Retina (tissue), 1 donor: ENCODE measurements at regions not wholly inside any gene's neighbourhood (a gene's known extent, or its start where the extent isn't known, plus 50 kb on each side); places are given as distances from the start of the nearest gene placed in this dataset.

Source experiments
- DNase-seq: peaks from one replicate; pipeline ENCODE4 v3.0.0-alpha.2; 2016

DNA sequence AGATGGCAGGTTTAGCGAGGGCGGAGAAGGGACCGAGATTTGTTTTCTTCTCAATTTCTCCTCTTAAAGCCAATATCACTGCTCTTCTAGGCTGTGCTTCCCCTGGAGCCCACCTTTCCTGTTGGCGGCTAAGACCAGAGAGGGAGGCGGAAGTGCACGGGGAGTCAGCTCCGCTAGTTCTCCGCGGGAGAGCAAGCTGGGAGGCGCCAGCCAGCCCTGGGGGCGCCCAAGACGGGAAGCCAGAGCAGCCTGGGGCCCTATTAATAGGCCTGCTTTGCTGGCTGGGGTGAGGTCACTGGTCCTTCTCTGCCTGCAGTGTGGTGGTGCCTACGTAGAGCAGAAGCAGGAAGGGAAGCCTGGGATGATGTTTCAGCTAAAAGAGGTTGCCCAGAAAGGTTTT lies 61.6 kb downstream of the LSM5 start:
- peak; percentile 13 for DNase-seq

- DNase-seq = peak; percentile 82
Observed at GRCh38 chr7:32427769-32428291, 62.4 kb downstream of the LSM5 start.

DNA sequence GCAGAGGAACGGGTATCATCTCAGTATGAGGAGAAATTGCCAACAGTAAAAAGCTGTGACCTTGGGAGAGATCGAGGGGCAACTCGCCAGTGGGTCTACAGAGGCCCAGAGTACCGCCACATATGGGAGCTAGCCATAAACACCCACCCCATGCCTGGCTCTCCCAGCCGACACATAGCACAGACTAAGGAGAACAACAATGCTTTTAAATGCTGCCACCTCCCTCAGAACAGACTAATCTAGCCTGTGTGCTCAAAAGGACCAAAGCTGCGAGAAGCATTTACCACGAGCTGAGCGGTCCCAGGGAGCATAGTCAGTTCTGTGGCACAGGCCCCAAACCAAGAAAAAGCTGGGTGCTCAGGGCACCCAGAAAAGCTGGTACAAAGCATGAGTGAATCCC lies 73.3 kb downstream of the LSM5 start:
- DNase-seq = no peak

DNA sequence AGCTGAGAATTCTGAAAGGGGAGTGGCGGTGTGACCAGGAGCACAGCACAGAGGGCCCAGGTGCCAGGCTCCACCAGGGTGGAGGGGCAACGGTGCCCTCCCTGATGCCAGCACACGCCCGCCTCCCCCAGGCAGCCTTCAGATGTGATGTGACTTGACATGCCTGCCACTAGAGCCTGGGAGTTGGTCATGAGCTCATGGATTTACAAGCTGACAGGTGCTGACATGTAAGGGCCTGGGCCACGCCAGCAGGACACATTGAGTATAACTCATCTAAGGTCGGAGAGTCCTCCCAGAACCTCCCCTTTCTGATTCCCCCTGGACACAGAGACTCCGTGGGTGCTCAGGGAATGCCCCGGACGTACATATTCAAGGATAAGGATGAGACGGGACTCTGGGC lies 74.2 kb downstream of the LSM5 start:
- DNase-seq = no peak

- DNase-seq = no peak
Observed at GRCh38 chr7:32415519-32415918, 74.7 kb downstream of the LSM5 start.

DNA sequence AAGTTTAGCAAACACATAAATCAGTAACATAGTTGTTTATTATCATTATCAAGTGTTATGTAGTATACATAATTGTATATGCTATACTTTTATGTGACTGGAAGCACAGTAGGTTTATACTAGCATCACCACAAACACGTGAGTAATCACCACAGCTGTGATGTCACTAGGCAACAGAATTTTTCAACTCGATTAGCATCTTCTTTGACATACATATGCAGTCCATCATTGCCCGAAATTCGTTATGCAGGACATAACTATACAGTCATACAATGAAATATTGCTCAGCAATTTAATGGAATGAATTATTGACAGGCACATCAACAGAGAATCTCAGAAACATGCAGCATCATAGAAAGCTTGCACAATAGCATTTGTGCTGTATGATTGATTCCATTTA lies 77.7 kb downstream of the LSM5 start:
- no peak for DNase-seq

DNA sequence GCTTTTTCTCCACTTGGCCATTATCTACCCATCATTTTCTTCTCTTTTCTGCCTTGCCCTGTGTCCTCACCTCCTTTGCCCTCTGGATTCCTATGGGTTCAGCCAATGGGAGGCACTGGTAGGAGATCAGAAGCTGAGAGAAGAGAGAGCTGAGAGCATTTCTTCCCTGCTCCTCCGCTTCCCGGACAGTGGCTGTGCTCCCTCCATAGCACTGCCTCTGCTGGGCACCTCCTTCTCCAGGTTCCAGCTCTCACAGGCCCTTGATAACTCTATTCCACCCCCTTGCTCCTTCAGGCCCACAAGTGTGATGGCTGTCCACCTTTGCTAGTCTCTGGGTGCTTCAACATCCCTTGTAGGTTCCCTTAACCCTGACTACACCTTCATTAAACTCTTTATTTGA lies 79.6 kb downstream of the LSM5 start:
- DNase-seq = no peak

- DNase-seq = no peak
Observed at GRCh38 chr7:32406386-32406785, 83.8 kb downstream of the LSM5 start.

DNA sequence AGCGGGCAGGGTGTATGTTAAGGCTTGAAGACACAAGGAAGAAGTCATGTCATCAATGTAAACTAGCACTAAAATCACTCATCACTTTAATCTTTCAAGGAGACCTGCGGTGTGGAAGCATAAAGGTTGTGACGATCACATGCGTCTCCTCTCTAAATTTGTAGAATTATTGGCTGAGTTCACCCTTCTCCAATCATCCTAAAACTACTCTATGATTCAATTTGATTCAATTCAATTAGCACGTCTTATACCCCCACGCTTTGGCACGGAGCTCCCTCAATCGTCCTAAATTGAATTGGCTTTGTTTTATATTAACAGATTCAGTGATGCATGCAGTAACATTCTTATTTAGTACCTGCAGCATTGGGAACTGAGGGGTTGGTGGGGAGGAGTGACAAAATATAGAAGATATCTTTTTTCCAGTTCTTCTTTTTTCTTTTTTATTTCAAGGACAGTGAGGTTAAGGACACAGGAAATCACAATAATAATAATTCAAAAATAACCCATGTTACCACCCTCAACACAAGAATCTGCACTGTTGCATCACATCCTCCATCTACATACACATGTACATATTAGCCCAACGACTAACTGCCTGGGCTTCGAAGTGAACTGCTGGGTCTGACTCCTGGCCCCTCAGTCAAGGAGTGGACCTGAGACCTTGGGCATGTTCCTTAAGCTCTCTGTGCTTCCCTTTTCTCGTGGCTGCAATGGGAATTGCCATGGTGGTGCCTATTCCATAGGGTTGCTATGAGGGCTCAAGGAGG lies 86.5 kb downstream of the LSM5 start:
- no peak for DNase-seq

GRCh38 chr7:32400676-32401075 lies 89.5 kb downstream of the LSM5 start:
- DNase-seq = no peak

GRCh38 chr7:32399311-32399710 lies 90.9 kb downstream of the LSM5 start:
- DNase-seq = no peak

DNA sequence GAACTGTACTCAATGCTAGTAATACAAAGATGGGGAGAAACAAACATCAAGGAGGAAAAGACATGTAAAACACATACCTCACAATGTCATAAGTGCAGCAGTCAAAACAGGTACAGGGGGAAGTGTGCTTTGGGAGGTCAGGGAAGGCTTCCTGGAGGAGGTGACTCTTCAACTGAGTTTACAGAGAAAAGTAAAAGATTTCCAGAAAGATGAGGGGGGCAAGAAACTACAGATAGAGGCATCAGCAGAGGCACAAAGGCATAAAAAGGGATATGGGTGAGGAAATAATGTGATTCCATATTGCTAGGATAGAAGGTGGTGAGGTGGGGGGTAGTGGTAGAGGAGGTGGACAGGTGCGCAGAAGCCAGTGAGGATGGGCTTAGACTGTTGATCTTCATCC lies 95.0 kb downstream of the LSM5 start:
- DNase-seq = no peak

- no peak for DNase-seq
Observed at GRCh38 chr7:32393861-32394260, 96.3 kb downstream of the LSM5 start.

GRCh38 chr7:32390210-32390609 lies 100.0 kb downstream of the LSM5 start:
- DNase-seq = no peak

DNA sequence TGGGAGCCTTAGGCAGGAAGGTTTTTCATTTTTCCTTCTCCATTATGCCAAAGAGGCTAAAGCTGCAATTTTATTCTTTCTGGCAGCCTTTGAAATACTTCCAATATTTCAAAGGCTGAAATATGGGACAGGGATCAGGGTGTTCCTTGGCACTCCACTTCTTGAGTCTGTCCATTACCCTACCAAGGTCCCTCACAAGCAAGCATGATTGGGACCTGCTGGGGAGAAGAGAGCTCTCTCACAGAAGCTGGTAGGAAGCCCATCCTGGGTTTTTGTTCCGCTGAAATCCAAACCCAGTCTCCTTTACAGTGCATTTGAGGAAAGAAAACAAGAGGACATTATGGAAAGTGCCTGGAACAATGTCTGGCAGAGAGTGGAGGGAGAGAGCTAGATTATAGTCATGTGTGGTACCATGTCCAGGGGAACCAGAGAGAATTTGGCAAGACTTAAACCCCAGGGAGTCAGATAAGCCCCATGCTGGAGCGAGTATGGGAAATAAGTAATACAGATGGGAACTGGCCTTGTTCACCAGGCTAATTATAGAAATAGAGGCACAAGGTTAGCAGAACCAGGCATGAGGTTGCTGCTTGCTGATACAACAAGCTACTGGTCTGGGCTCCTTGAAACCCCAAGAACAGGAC lies 104.7 kb downstream of the LSM5 start:
- DNase-seq = no peak

DNA sequence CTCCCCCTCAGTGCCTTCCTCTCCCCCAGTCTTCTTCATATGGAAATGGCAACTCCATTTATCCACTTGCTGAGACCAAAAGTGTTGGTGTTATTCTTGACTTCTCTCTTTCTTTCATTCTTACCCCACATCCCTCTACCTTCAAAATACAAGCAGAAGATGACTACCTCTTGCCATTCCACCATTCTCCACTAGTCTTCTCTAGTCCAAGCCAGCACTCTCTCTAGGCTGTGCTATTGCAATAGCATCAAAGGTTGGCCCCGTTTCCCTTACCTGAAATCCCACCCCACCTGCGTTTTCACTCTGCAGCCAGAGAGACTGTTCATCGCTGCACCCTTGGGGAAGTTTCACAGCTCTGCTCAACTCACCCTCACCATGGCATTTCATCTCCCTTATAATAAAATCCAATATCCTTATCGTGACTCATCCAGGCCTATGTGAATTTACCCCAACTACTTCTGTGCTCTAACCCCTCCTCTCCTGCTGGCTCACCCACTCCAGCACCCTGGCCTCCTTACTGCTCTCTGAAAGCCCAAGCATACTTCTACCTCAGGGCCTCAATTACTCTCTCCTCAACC lies 109.1 kb downstream of the LSM5 start:
- no peak for DNase-seq

GRCh38 chr7:32379510-32380112 lies 110.6 kb downstream of the LSM5 start:
- DNase-seq = no peak

DNA sequence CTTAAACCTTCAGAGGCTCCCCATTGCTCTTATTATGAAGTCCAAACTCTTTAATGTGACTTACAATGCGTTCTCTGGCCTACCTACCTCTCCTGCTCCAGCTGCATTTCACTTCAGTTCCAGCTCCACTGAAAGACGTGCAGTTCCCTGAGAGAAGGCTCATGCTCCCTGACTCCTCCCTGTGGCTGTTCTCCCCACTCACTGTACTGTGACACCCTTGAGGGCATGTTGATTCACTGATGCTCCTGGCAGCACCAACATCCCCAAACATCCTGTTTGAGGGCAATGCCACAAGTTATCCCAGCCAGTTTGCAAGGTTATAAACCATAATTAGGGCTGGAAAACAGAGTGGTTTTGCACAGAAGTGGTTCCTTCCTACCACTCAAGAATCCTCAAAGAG lies 111.2 kb downstream of the LSM5 start:
- DNase-seq = no peak

DNA sequence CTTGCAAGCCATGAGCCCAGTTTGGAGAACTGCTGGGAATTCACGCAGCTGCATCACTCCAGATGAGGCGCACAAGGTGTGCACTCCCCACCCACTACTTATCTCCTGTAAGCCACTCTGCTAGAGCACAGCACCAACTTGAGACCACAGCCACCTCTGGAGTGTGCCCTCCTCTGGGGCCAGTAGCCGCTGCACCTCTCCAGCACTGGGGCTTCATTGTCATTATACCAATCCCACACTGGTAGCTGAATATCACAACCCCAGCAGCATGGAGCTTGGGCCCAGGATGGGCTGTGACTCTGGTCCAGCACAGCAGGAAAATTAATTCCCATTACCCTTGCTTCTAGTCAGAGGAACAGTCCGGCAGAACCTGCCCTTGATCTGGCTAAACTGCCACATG lies 125.6 kb downstream of the LSM5 start:
- DNase-seq = no peak

DNA sequence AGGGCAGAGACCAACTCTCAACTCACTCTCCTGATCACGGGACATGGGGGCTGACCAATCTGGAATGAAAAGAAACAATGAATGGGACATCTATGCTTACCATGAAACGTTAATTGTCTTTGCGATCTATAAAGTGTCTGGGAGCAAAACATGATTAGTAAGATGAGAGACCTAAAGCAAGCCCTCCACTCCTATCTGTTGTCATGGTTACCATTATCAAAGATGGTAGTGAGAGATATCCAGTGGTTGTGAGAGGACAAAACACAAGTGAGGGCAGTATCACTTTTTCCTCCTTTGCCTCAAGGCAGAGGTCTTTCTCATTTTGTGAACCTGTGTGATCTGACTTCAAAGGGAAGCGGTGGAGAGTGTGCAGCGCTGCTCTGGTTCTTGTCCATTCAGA lies 130.1 kb downstream of the LSM5 start:
- DNase-seq = no peak

DNA sequence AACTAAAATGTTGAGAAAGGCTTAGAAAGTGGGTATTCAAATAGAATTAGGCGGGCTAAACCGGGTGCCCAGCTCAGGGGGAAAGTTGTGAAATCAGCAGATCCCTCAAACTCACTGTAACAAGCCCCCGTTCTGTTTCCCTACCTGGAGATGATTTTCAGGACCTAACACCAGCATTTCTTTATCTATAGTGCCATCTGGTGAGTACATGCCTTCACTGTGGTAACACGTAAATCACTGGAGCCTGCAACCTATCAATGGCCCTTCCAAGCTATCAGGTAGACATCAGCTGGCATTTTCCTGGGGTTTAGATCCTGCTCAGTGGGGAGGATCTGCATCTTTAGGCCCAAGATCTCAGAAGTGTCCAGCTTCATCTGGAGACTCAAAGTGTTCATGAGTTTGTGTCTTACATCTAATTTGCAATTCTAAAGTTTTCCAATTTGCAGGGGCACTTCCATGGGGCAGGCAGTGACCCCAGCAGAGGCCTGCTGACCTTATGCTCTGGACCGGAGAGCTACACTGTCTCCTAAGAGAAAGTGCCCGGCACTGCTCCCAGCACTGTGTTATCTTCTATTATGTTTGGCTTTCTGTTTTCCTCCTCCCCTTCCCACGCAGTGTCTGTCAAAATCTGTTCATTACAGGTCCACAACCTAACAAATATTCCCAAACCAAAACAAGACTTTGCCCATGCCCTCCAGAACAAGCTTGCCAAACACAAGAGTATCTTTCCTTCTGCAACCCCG lies 132.5 kb downstream of the LSM5 start:
- DNase-seq = peak; percentile 44

DNA sequence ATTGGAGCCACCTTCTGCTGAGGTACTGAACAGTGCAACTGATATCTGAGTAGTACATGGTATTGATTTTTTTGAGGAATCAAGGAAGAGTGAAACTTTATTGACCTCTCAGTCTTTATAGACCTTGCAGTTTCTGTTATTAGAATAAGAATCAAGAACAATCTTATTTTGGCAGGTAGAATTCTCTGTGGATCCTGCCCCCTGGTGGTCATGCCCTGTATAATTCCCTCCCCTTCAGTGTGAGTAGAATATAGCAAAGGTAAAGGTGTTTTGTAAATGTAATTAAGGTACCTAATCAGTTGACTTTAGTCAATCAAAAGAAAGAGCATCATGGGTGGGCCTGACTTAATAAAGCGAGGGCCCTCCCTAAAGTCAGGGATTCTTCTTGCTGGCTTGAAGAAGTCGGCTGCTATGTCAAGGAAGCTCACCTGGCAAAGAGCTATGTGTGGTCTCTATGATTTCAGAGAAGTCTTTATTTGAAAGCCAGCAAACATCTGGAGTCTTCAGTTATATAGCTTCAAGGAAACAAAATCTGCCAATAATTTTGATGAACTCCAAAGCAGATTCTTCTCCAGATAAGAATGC lies 142.8 kb downstream of the LSM5 start:
- peak; percentile 11 for DNase-seq

GRCh38 chr7:32346253-32346652 lies 143.9 kb downstream of the LSM5 start:
- DNase-seq = no peak
